ENCODE measurements at regions not wholly inside any gene's neighbourhood (a gene's known extent, or its start where the extent isn't known, plus 50 kb on each side); places are given as distances from the start of the nearest gene placed in this dataset.

DNA sequence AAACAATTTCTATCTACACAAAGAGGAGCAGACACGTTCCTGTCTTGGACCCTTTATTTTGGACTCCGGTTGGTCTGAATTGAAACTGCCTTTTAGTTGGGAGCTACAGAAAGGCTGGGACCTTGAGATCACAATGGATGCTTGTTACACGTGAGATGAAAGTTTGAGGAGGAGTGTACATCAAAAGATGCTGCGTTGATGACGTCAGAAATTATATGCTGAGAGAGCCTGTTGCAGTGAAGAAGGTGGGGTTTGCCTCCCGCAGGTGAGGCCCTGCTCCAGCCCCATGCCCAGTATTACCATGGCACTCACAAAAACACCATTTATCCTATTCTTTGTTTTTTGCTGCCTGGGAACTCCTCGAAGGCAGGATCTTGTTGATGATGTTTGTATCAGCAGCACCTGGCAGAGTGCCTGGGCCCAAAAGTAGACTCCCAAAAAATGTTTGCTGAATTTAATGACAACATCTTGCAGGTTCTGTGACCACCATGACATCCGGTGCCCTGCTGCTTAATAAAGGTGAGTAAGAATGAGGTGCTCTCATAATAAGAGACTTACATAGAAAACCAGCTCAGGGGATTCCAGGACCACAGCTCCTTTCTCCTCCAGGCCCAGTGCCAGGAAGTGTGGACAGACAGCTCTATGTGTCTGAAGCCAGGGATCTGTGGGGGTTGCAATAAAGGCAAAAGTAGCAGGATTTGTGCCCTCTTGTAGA, 136.1 kb upstream of the UBE2E1 start:
- DNase-seq (ENCODE audit: low read depth): no peak
- TF ChIP-seq, protein P1, sequence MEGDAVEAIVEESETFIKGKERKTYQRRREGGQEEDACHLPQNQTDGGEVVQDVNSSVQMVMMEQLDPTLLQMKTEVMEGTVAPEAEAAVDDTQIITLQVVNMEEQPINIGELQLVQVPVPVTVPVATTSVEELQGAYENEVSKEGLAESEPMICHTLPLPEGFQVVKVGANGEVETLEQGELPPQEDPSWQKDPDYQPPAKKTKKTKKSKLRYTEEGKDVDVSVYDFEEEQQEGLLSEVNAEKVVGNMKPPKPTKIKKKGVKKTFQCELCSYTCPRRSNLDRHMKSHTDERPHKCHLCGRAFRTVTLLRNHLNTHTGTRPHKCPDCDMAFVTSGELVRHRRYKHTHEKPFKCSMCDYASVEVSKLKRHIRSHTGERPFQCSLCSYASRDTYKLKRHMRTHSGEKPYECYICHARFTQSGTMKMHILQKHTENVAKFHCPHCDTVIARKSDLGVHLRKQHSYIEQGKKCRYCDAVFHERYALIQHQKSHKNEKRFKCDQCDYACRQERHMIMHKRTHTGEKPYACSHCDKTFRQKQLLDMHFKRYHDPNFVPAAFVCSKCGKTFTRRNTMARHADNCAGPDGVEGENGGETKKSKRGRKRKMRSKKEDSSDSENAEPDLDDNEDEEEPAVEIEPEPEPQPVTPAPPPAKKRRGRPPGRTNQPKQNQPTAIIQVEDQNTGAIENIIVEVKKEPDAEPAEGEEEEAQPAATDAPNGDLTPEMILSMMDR (IDR thresholded peaks at IDR 0.05; ENCODE audit: control insufficient read depth, extremely low read depth, insufficient read depth): no peak

DNA sequence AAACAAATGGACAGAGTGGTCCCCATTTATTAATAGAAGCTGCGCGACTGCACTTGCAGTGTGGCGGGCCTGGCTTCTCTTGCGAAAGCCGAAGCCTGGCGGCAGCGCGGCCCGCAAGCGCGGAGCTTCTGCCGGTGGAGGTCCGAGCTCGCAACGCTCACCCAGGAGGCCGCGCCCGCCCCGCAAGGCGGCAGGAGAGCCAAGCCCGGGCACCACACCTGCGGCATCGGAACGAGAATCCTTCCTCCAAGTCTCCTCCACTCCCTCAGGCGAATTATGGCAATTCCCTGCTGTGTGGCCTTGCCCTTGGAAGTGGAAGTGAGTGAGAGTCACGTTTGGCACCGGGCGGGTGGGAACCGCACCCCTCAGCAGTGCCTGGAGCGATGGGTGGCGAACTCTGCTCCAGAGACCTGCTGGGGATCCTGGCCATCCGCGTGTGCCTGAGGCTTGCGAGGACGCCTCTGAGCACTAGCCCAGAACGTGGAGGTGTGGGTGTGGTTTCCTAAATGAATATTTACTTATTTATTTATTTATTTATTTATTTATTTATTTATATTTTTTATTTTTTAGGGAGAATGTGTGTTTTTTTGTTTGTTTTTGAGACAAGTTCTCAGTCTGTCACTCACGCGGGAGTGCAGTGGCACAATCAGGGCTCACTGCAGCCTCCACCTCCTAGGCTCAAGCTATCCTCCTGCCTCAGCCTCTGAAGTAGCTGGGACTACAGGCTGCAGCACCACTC, 133.7 kb upstream of the UBE2E1 start:
- no peak for DNase-seq (ENCODE audit: low read depth)
- TF ChIP-seq, protein P1 (IDR thresholded peaks at IDR 0.05; ENCODE audit: control insufficient read depth, extremely low read depth, insufficient read depth): no peak
- H3K4me3 ChIP-seq (ENCODE audit: low read depth, low read length): no peak overlapping the region

More for the DNA sequence above, 136.1 kb upstream of the UBE2E1 start:
- H3K4me3 ChIP-seq (ENCODE audit: low read depth, low read length): no peak overlapping the region

DNA sequence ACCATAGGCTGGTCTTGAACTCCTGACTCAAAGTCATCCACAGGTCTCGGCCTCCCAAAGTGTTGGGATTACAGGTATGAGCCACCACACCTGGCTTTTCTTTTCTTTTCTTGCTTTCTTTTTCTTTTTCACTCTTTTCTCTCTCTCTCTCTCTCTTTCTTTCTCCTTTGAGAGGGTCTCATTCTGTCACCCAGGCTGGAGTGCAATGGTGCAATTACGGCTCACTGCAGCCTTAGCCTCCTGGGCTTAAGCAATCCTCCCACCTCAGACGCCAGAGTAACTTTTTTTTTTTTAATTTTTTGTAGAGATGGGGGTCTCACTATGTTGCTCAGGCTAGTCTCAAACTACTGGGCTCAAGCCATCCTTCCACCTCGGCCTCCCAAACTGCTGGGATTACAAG, 133.1 kb upstream of the UBE2E1 start:
- DNase-seq (ENCODE audit: low read depth): no peak
- TF ChIP-seq, protein P1 (IDR thresholded peaks at IDR 0.05; ENCODE audit: control insufficient read depth, extremely low read depth, insufficient read depth): no peak
- no peak overlapping the region for H3K4me3 ChIP-seq (ENCODE audit: low read depth, low read length)

DNA sequence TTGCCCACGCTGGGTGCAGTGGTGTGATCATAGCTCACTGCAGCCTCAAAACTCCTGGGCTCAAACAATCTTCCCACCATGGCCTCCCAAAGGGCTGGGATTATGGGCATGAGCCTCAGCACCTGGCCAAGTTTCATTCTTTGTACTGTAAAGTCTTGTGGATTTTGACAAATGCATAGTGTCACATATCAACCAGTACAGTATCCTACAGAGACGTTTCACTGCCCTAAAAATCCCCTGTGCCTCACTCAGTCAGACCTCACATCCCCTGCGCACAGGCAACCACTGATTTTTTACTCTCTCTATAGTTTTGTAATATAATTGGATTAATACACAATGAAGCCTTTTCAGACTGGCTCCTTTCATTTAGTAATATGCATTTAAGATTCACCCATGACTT, 130.7 kb upstream of the UBE2E1 start:
- H3K4me3 ChIP-seq (ENCODE audit: low read depth, low read length): no peak overlapping the region
- TF ChIP-seq, protein P1 (IDR thresholded peaks at IDR 0.05; ENCODE audit: control insufficient read depth, extremely low read depth, insufficient read depth): no peak
- DNase-seq (ENCODE audit: low read depth): no peak

DNA sequence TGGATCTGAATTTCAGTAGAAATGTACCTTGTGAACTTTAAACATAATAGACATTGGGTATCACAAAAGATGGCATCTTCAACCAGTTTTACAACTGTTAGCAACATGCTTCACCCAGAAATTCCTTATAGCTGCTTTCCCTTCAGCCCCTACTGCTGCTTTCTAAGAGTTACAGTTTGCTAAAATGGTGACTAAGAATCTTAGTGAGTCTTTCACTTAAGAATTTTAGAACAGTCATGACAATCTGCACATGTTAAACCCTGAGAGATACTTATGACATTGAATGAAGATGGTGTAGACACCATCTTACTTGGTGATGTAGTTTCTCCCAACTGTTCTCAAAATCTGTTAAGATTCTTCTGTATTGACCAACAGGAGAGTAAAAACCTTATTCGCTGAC, 129.7 kb upstream of the UBE2E1 start:
- H3K4me3 ChIP-seq (ENCODE audit: low read depth, low read length): no peak overlapping the region
- DNase-seq (ENCODE audit: low read depth): no peak
- TF ChIP-seq, protein P1 (IDR thresholded peaks at IDR 0.05; ENCODE audit: control insufficient read depth, extremely low read depth, insufficient read depth): no peak

DNA sequence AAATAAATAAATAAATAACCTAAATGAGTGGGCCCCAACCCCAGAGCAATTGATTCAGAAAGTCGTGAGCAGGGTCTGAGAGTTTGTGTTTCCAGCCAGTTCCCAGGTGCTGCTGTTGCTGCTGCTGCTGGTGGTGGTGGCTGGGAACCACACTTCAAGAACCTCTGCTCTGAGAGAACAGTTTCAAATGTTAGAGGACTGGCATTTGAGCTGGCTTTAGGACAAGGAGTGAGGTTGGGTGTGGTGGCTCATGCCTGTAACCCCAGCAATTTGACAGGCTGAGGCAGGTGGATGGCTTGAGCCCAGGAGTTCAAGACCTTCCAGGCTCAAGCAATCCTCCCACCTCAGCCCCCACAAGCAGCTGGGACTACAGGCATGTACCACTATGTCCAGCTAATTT, 123.1 kb upstream of the UBE2E1 start:
- TF ChIP-seq, protein P1 (IDR thresholded peaks at IDR 0.05; ENCODE audit: control insufficient read depth, extremely low read depth, insufficient read depth): no peak
- H3K4me3 ChIP-seq (ENCODE audit: low read depth, low read length): no peak overlapping the region
- no peak for DNase-seq (ENCODE audit: low read depth)

All from LNCaP clone FGC (cell line).